Mesothelial cell of epicardium (in vitro differentiated cells): ENCODE measurements at regions not wholly inside any gene's neighbourhood (a gene's known extent, or its start where the extent isn't known, plus 50 kb on each side); places are given as distances from the start of the nearest gene placed in this dataset.

ENCODE experiments used
- DNase-seq, 2 experiments: peaks; one replicate each; pipeline ENCODE4 v3.0.0; 2021; ENCODE audit warnings: low spot score in 2 of 2; ENCODE audit not compliant: unreplicated experiment in 2 of 2
- H3K27ac Mint-ChIP-seq: 2 replicates; pipeline ENCODE4 v1.8.0; 2021; ENCODE audit warnings: mixed read lengths
- H3K27me3 Mint-ChIP-seq: 2 replicates; pipeline ENCODE4 v1.8.0; 2021; ENCODE audit warnings: low read depth, mixed read lengths
- H3K36me3 Mint-ChIP-seq: 2 replicates; pipeline ENCODE4 v1.8.0; 2021; ENCODE audit warnings: mixed read lengths
- H3K4me1 Mint-ChIP-seq: 2 replicates; pipeline ENCODE4 v1.8.0; 2021; ENCODE audit warnings: mixed read lengths
- H3K4me3 Mint-ChIP-seq: 2 replicates; pipeline ENCODE4 v1.8.0; 2021; ENCODE audit warnings: mild to moderate bottlenecking, moderate library complexity, mixed read lengths
- H3K9me3 Mint-ChIP-seq: 2 replicates; pipeline ENCODE4 v1.8.0; 2021; ENCODE audit warnings: mixed read lengths
- CTCF ChIP-seq: fragments of 200-600 bp; sonication (generic); IDR thresholded peaks from one replicate; pipeline ENCODE4 v1.5.0; 2021; ENCODE audit warnings: antibody characterized with exemption; ENCODE audit not compliant: unreplicated experiment

- Mint-ChIP-seq H3K27ac (no peak overlapping the region), H3K4me3 (no peak overlapping the region), H3K4me1 (no peaks in the 10 kb centered on the region), H3K36me3 (peaks cover 2% of the 10 kb centered on the region), H3K9me3 (peaks cover 77% of the 10 kb centered on the region), H3K27me3 (no peaks in the 10 kb centered on the region)
- TF ChIP-seq CTCF, result no peak
- DNase-seq, result no peak
Measured at GRCh38 chr14:106037380-106037779, 511.0 kb downstream of the TMEM121 start.

GRCh38 chr14:106038263-106038662 lies 511.9 kb downstream of the TMEM121 start:
- no peak overlapping the region for H3K27ac Mint-ChIP-seq
- DNase-seq, result no peak
- H3K9me3 Mint-ChIP-seq, result peaks cover 75% of the 10 kb centered on the region
- TF ChIP-seq CTCF, result no peak
- no peaks in the 10 kb centered on the region for H3K4me1 Mint-ChIP-seq
- H3K27me3 Mint-ChIP-seq, result no peaks in the 10 kb centered on the region
- H3K4me3 Mint-ChIP-seq, result no peak overlapping the region
- peaks cover 2% of the 10 kb centered on the region for H3K36me3 Mint-ChIP-seq

GRCh38 chr14:106039400-106039799 lies 513.0 kb downstream of the TMEM121 start:
- peaks cover 2% of the 10 kb centered on the region for H3K36me3 Mint-ChIP-seq
- H3K27me3 Mint-ChIP-seq, result no peaks in the 10 kb centered on the region
- H3K4me3 Mint-ChIP-seq, result no peak overlapping the region
- H3K9me3 Mint-ChIP-seq, result peaks cover 69% of the 10 kb centered on the region
- H3K4me1 Mint-ChIP-seq, result no peaks in the 10 kb centered on the region
- no peak for TF ChIP-seq CTCF
- H3K27ac Mint-ChIP-seq, result no peak overlapping the region
- no peak for DNase-seq

GRCh38 chr14:106044515-106044914 lies 518.1 kb downstream of the TMEM121 start:
- no peak for DNase-seq
- Mint-ChIP-seq H3K36me3 (peaks cover 1% of the 10 kb centered on the region), H3K4me3 (no peak overlapping the region), H3K27ac (no peak overlapping the region), H3K4me1 (no peaks in the 10 kb centered on the region), H3K27me3 (no peaks in the 10 kb centered on the region), H3K9me3 (peaks cover 68% of the 10 kb centered on the region)
- no peak for TF ChIP-seq CTCF

- Mint-ChIP-seq H3K4me3 (no peak overlapping the region), H3K27ac (no peak overlapping the region), H3K9me3 (peaks cover 70% of the 10 kb centered on the region), H3K27me3 (no peaks in the 10 kb centered on the region), H3K4me1 (no peaks in the 10 kb centered on the region), H3K36me3 (peaks cover 1% of the 10 kb centered on the region)
- DNase-seq, result no peak
- TF ChIP-seq CTCF, result no peak
Measured at GRCh38 chr14:106044949-106045596, 518.7 kb downstream of the TMEM121 start.

GRCh38 chr14:106051796-106052195 lies 525.4 kb downstream of the TMEM121 start:
- no peak for DNase-seq

More at GRCh38 chr14:106051796-106052195, 525.4 kb downstream of the TMEM121 start:
- TF ChIP-seq CTCF, result no peak
- no peaks in the 10 kb centered on the region for H3K4me1 Mint-ChIP-seq
- H3K36me3 Mint-ChIP-seq, result peaks cover 1% of the 10 kb centered on the region
- H3K4me3 Mint-ChIP-seq, result no peak overlapping the region
- peaks cover 73% of the 10 kb centered on the region for H3K9me3 Mint-ChIP-seq
- no peaks in the 10 kb centered on the region for H3K27me3 Mint-ChIP-seq
- H3K27ac Mint-ChIP-seq, result no peak overlapping the region
